ENCODE measurements at regions not wholly inside any gene's neighbourhood (a gene's known extent, or its start where the extent isn't known, plus 50 kb on each side); places are given as distances from the start of the nearest gene placed in this dataset.

- no peak for TF ChIP-seq EP300 (IDR thresholded peaks at IDR 0.05)
- no peak for TF ChIP-seq CTCF (IDR thresholded peaks at IDR 0.05)
These were observed 72.9 kb upstream of the ELK3 start for GRCh38 chr12:96121271-96121711.
